Activated T-cell treated with anti-CD3 and anti-CD28 coated beads, Interleukin-2, amount 50 U/mL, for 1 hour (primary cell): ENCODE measurements at regions not wholly inside any gene's neighbourhood (a gene's known extent, or its start where the extent isn't known, plus 50 kb on each side); places are given as distances from the start of the nearest gene placed in this dataset.
"Not testable (repeated sequence)": the region's sequence is repeated elsewhere in the genome, so short reads cannot be mapped to it uniquely, and the experiment has no call there.

Experiments
- DNase-seq: peaks from one replicate; pipeline ENCODE4 v3.0.0-alpha.2; 2020

DNA sequence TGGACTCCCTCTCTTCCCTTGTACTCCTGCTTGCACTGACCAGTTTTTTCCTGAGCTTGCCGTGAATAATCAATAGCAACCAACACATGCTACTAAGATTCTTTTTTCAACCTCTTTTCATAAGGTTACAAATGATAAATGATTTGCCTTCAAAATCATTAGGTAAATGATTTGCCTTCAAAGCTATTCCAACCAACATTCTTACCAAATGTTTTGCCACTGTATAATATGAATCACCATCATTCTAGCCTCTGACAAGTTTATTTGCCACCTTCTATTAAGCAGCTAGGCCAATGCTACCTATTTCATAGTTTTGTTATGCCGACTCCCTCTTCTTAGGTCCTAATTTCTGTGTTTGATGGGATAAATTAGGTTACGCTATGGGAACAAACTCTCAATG lies 385.1 kb downstream of the DTWD2 start:
- DNase-seq, result no peak

DNA sequence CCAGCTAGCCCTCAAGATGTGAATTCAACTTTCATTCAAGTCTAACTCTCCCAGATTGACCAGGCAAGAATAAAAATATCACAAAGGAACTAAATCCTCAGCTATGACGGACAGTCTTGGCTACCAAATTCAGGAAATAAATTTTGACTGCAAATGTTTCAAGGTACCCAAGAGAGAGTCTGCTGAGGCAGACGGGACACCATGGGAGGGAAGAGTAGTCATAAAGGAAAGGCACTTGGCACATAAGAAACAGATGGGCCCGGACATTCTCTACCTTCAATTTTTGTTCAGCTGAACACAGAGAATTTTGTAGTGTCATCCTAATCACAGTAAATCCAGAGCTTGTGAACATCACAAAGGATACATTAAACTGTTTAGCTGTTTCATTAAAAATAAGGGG lies 390.0 kb downstream of the DTWD2 start:
- no peak for DNase-seq

DNA sequence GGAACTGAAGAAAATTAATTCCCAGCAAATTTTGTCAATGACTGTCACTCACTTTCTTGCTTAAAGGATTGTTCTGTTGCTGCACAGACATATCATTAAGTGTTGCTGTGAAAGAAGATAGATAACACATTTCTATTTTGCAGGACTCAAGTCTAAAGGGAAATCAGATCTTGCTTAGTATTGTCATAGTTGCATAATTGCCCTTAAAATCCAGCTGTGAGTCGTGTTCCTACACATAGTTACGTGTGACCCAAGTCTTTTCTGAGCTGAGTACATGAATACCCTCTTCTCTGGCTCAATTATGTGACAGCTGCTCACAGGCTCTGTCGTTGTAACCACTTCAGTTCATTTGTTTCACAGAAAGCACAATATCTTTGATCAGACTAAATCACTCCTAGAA lies 390.8 kb downstream of the DTWD2 start:
- no peak for DNase-seq

DNA sequence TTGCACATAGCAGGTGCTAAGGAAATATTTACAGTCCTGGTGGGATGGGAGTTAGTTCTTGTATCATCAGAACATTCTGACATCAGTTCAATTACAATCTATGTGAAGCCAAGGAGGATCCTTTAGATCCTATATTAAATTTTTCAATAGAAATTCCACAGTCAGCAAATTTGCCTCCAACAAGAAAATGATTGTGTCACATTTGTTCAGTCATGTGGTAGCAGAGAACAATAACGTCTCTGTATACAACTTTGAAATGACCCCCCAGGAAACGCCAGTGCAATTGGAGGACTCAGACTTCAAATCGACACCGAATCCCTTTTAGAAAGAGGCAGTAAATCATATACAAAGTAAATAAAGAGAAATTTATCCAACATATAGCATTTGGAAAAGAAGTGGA lies 392.1 kb downstream of the DTWD2 start:
- DNase-seq, result no peak

DNA sequence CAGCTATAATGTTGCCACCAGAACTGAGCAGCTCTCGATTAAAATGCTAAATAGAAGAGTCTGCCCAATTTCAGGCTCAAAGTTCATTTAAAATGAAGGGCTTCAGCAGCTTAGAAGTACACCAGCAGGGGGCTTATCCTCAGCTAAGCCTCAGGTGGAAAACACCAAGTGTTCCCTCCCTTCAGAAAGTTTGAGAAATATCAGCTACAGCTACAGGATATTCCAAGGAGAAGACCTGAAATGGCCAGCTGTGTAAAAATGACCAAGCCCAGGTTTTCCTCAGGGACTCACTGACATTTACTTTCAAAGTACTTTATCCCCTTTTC lies 395.4 kb downstream of the DTWD2 start:
- DNase-seq, result no peak

DNA sequence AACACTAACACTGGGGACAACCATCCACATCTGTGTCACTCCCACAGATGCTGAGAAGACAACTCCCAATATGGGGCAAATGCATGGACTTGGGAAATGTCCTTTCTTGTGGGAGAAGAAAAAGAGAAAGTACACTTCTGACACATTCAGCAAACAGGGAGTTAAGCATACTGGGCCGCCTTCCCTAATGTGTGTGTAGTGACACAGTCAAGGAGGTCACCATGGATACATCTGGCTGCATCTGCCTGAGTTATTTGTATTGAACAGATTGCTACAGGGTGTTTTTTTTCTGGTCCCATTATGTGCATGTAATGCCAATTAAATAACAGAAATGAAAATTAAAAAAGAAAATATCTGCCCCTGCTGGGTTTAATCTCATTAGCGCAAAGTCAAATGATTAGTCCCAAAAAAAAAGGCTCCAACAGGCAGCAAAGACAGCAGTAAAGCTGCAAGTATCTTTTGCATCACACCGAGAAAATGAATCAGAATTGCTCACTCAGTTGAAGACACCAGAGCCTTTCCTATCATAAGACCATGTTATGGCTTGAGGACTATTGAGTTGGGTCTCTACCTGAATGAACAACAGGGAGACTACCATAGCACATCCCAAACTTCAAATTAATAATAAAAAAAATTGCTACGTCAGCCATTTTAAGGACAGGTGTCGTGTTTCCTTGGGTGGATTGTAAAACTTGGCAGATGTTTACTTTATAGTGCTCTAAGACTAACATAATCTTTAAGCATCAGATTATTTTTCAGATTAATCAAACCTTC lies 395.9 kb downstream of the DTWD2 start:
- no peak for DNase-seq

DNA sequence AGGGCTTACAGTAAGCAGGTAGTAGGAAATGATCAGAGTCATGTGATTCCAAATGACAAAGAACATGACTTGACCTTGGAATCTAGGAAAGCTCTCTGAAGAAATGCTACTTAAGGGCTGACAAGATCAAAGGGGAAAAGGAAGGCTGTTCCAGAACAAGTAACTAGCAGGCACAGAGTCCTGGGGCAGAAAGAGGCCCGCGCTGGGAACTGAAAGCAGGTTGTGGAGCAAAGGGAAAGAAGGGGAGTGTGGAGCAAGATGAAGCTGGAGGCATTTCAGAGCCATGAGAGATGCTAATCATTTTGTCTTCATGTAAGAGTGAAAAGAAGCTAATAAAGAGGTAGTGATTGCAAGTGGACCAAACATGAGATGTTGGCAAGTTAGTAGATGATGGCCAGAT lies 397.5 kb downstream of the DTWD2 start:
- no peak for DNase-seq

DNA sequence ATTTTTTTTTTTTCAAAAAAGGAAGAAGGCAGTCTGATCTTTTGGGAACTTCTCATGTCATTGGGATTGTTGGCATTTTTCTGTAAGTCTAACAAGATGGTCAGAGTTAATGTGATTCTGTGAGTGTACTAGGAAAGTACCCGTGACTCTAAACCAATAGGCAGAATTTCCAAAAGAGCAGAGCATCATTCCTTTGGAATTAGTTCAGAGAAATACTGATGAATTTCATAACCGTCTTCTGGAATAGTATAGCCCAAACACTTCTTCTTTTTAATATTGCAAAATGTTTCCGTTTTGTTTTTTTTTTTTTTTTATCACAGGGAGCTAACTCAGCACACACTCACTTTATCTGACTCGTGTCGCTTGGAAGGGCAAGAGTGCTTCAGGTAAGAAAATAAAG lies 407.4 kb downstream of the DTWD2 start:
- DNase-seq, result no peak

DNA sequence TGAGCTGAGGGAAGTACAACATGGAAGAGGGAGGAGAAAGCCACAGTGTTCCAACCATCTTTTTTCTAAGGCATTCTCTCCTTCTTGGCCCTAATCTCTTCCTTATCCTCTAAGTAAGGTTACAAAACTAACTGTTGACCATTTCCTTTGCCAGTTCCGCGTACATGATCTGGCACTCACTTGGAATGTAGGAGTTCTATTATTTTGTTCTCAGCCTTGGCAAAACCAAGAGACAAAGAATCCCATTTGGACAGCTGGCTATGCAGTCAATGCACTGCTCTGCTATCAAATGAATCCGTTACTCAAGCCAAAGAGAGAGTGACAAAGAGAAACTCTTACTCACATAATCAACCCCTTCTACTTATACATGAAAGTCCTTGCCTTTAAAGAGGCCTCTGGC lies 410.3 kb downstream of the DTWD2 start:
- no peak for DNase-seq

DNA sequence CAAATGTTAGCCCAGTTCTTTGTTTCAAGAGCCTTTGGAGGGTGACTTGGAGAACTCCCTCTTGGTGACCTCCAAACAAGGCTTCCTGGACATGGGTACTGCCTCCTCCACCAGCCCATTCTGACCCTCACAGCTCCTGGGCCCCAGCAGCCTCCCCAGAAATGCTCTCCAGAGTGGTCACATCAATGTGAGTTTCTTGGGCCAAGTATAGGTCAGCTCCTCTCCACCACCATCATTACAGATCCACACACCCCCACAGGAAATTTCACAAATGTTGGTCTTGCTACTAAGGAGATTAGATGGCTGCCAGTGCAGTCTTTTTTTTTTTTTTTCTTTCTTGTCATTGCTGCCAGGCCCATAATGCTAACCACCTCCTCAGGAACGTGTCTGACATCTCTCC lies 410.7 kb downstream of the DTWD2 start:
- no peak for DNase-seq

DNA sequence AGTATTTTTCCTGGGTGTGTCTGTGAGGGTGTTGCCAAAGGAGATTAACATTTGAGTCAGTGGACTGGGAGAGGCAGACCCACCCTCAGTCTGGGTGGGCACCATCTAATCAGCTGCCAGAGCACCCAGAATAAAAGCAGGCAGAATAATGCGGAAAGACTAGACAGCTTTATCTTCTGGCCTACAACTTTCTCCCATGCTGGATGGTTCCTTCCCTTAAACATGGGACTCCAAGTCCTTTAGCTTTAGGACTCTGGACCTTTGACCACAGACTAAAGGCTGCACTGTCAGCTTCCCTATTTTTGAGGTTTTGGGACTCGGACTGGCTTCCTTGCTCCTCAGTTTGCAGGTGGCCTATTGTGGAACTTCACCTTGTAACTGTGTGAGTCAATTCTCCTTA lies 418.1 kb downstream of the DTWD2 start:
- not testable (repeated sequence) for DNase-seq

DNA sequence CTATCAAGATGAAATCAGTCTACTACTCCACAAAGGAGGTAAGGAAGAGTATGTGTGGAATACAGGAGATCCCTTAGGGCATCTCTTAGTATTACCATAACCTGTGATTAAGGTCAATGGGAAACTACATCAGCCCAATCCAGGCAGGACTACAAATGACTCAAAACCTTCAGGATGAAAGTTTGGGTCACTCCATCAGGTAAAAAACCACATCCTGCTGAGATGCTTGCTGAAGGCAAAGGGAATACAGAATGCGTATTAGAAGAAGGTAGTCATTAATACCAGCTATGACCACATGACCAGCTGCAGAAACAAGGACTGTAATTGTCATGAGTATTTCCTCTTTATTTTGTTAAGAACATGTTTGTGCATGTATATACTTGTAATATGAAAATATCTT lies 418.8 kb downstream of the DTWD2 start:
- DNase-seq, result not testable (repeated sequence)

DNA sequence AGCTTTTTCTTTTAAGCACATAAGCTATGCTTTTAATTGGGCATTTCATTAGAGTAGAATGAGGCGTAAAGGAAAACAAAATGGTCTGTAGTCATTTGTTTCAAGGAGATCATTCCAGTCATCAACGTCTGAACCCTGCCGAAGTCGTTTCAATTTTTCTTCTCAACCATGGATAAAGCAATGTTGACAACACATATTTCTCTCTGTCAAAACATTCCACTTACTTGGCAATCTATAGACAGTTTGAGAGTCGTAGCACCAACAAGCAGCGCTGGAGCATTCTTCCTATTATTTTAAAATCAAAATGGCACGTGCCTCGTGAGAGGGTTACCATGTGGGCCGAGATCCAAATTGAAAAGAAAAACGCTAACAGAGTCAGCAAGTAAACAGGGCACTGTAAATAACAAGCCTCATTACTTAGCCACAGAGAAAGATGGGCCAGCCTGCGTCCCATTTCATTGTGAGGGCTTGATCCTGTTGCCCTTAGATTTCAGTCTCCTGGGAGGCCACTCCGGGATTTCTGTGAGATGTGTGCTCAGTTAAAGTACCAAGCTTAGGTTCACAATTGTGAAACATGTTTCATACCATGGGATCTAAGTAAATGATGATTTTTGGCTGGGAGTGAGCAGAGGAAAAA lies 422.9 kb downstream of the DTWD2 start:
- no peak for DNase-seq

DNA sequence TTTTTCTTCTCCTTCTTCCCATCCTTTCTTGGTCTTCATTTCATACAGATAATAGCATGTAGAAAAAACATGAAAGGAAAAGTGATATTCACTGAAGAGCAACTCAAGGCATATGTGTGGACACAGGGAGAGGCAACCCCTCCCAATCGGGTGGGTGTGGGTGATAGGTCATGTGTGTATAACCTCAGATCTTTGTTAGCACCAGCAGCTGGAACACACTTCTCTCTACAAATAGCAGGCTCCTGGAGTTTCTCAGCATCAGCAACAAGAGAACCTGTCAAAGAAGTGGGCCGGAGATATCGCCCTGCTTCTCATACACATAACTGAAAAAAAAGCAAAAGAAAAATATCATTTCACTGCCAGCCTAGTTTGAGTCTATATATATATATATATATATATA lies 426.4 kb downstream of the DTWD2 start:
- no peak for DNase-seq

DNA sequence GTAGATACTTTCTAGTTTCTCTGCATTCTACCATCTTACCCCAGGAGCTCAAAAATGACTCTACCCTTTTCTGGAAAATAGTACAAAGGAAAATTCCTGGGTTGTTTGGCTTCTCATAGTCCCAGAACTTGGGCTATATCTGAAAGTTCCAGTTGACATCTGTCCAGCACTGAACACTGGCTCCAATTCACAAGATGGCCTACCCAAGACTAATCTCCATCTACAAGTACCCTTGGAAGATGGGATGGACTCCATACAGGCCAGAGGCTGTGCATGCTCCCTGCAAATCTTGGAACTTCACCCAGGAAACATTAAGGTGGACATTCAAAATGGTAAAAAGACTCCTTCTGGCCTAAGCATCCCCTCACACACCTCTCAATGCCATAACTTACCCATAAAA lies 427.1 kb downstream of the DTWD2 start:
- DNase-seq, result no peak

DNA sequence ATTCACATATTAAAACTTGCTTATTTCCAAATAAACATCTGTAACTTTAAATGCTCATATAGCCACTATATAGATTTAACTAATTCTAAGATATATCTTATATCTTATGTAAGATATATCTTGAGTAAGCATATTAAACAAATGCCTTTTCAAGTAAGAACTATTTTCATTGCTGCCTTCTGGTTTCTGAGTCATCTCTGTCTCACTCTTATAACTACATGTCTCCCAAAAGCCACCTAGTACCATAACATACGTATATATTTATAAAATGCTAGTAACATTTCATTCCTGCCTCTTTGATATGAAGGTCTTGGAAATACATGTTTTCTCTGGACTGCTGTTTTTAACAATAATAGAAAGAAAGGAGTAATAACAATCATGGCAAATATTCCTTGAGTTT lies 429.5 kb downstream of the DTWD2 start:
- DNase-seq, result no peak

DNA sequence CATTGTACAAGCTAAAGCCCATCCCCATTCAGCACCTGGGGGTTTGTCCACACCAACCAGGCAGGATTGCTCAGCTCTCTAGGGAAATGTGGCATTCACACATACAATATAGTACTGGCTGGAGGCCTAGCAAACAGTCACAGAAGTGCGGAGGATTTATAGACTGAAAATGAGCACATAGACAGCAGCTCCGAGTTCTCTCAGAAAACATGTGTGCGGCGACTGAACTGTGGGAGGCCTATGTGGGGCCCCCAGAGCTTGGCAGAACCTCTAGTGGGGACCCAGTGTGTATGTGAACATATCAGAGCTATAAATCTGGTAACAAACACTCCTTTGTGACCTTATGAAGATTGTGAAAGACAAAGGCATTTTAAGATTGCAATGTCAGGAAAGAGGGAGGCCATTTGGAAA lies 431.1 kb downstream of the DTWD2 start:
- DNase-seq, result no peak

DNA sequence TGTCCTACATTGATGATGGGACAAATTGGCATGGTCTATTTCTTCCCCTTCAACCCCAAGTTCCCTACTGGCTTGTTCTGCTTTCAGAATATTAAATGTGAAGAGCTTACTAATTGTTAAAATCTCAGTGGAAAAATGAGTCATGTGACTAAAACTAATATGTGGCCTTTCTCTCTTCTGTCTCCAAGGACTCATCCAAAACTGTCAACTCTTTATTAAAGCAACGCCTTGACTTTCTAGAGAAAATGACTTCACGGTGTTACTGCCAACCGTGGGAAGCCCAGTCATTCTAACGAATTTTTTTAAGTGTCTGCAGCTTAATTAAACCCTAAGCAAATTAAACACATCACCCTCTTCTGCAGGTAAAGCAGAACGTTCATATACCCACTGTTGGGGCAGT lies 431.6 kb downstream of the DTWD2 start:
- DNase-seq, result no peak

DNA sequence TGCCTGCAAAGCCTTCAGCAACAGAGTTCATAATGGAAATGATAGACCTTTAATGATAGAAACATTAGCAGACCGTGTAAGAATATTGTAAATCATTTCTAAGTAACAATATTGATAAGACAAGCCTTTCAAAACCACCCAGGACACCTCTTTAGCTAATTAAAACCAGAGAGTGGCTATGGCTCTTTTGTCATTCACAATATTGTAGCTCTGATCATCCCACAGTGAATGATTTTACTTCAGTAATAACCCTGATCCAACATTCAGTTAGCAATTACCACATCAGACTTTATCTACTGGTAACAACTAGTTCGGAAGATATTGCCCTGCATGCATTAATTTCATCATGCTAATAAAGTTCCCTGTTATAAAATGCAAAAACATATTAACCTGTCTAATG lies 432.6 kb downstream of the DTWD2 start:
- no peak for DNase-seq

DNA sequence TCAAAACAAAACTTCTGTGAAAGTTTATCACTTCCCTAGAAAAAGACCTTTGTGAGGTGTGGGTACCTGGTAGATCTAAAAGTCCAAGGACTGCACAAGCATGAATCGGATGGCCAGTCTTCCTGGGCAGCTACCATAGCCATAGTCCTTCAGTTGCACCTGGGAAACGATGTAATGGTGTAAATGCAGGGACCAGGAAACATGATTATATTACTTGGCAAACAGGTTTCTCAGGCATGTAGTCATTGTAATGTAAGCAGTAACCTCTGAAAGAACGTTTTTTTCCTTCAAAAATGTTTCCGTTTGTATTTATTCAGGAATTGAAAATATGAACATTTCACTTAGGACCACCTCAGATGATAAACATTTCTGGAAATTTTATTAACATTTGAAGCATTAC lies 433.4 kb downstream of the DTWD2 start:
- no peak for DNase-seq

DNA sequence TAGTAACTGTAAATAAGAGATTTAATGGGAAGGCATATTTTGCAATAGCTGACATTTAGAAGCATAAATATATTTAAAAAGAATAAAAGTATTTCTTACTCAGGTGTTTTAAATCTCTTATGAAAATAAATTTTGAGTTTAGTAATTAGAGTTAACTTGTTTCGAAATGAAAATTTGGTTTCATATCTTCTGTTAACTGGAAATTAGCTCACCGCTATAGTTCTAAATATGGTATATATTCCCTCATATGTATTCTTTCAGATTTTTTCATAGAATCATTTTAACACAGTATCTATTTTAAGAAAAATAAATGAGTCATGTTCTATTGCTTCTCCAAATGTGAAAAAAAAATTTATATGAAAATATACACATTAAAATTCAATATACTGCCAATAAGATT lies 434.1 kb downstream of the DTWD2 start:
- no peak for DNase-seq

DNA sequence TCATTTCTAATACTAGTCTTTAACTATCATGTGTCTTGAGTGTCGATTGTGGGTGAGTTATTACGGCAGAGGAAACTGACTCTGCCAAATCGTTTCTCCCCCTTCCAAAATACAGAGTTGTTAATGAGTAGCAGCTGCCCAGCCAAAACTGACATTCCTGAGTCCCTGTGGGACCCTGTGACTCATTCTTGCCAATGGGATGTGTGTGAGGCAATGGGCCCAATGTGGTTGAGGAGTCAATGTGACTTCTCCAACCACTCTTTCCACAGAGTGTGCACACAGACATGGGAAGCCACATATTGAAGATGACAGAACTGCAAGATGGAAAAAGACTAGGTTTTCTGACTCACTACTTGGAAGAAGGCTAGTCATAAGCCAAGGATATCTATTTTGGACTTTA lies 434.7 kb downstream of the DTWD2 start:
- no peak for DNase-seq

DNA sequence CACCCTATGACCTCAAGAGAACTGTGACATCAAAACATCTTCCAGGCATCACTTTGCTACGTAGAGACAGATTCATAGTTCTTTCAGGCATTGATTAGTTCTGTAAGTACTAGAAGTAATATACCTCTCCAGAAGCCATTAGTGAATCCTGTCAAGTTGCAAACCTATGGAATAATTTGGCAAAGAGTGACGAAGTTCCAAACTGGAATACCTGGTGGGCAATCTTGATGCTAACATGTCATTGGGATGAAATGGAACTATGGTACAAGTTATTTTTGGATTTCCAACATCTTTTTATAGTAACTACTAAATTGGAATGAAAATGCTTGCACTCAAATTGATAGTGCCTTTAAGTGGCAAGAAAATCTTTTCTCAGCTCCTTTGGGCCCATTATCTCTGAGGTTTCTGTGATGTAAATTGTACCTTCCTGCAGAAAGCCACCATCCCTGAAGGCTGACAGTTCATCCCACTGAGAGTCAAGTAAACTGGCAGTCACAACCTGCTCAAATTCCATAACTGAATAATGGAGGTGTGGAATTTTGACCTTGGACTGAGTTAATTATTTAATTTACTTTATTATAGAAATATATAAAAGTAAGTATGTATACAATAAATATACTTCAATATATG lies 435.5 kb downstream of the DTWD2 start:
- DNase-seq, result no peak

DNA sequence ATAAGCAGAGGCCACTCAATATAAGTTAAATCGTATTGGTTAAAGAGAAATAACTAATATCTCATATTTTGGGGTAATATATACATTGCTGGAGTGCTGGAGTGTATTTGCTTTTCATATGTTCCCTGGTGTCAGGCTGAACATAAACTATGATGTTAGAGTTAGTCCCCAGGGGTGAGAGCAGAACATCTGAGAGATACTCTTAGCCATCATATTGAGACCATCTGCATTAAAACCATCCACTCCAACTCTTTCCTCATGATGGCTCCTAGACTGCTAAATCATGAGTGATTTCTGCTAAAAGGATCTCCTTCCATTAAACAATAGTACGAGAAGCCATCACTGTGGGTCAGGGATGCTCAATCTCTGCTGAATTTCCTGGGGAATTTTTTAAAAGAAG lies 436.2 kb downstream of the DTWD2 start:
- DNase-seq, result no peak

DNA sequence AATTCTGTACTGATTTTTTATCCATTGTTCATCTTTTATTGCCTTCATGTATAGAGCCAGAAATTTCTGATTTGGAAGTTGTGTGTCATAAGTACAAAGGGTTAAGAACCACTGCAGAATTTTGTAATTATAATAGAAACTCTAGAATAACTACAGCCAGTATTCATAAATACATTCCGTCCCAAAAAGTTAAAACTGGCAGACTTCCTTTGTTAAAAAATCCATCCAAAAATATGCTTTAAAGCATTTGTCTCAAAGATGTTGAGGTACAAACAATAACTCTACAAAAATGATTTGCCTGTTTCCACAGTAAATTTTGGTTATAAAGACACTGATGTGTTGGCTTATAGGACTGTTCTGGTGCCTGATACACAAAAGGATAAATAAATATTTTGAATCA lies 436.6 kb downstream of the DTWD2 start:
- no peak for DNase-seq
